Inflammatory macrophage (primary cell): ENCODE measurements at regions not wholly inside any gene's neighbourhood (a gene's known extent, or its start where the extent isn't known, plus 50 kb on each side); places are given as distances from the start of the nearest gene placed in this dataset.
A peak's percentile ranks its signal among the peaks of the same experiment; 100 is the strongest.
"Not testable (repeated sequence)": the region's sequence is repeated elsewhere in the genome, so short reads cannot be mapped to it uniquely, and the experiment has no call there.

Experiments
- DNase-seq, 2 donors: peaks; one replicate each; pipeline ENCODE4 v3.0.0-alpha.2; 2020 to 2022

DNA sequence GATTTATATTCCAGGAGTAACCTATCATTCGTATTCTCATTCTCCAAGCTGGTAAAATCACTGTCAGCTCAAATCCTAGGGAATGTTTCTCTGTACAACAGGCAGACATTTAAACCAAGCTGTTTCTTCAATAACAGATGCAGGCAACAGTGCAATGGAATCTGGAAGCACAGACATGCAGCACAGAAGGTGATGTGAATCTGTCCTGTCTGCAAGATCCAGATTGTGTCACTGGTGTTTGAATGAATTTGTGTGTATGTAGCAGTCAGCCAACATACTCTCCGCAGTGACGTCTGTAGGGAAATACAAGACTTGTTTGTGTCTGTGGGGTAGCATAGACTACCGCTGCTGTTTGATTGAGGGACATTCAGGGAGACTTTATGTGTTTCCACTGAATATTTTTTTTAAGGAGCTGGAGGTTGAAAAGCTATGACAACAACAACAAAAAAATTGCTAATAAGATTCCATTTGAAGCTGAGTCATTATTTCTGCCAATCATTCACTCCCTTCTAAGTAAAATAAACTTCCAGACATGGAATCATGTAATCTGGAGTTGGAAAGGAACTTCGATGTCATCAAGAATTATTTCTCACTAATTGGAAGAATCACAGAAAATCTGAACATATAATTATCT is 122.9 kb upstream of the MYO3A start:
- DNase-seq, result no peak

DNA sequence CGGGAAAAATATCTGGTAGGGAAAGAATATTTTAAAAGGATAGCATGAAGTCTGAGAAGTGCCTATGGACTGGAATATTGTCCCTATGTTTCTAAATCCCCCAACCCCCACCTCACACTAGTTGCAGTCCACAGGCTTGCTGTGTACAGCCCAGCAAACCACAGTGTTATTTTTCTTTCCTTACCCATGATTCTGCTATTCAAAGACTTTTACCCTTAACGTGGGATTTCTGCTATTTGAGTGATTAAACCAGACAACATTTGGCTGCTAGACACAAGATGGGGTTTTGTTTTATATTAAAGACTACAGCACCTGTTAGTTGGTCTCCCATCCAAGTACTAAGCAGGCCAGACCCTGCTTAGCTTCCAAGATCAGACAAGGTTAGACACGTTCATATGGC is 120.5 kb upstream of the MYO3A start:
- DNase-seq, result no peak

DNA sequence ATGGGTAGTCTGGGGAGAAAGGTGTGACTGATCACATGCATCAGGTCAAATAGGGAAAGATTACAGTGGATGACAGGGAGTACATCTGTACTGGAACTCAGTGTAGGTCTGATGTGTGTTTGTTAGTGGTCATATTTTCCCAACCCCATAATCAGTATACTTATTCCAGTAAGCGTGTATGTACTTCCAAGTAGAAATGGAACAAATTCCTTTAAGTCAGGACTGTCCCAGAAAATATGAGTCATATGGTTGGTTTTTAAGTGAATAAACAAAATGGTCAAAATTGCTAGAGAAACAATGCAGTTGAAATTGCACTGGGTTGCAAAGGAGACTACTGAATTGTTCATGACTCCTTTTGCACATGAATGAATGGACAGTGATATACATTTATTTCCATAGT is 118.8 kb upstream of the MYO3A start:
- no peak for DNase-seq

DNA sequence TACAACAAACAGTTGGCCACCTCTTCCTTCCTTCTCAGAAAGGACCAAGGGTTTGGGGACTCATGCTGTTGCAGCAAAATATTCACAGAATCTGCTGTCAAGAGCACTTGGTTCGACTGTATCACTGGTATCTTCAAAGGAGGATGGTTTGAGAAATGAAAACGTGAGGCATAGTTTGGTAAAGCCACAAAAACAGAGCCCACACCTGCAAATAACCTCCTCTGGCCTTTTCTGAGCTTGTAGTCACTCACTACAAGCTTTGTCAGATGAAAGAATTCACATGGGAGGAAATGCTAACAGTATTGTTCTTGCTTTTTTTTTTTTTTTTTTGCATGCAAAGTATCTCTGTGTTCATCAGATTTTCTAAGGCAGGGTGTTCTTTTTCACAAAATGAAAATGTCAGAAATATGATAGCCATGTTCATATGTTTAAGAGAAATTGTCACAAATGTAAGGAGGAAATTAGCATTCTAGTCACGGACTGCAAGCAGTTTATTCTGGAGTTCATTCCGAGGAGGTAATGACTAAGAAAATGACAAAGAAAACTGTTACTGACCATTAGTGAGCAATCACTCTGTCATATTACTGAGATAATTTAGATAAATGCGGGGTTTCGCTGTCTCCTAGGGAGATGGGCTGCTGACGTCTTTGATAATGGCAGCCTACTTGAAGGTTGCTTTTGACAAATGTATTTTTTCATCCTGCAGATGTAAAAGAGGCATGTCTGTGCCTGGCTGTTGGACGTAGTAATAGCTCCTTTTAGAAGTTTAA is 117.8 kb upstream of the MYO3A start:
- no peak for DNase-seq

DNA sequence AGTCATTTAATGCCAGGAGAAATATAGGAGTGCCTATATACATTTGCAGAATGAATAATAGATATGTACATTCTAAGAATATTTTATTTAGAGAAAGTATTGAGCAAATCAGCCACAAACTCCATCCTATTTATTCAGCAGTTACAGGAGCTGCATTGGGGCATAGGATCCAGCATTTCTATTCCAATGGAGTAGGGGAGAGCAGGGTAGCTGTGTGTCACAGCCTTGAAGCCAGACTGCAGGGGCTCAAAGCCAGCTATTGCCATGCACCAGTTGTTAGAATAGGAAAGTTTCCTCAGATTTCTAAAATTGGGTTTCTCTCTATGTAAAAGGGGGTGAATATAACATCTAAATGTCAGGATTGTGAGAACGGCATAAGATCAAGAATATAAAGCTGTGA is 116.8 kb upstream of the MYO3A start:
- no peak for DNase-seq

DNA sequence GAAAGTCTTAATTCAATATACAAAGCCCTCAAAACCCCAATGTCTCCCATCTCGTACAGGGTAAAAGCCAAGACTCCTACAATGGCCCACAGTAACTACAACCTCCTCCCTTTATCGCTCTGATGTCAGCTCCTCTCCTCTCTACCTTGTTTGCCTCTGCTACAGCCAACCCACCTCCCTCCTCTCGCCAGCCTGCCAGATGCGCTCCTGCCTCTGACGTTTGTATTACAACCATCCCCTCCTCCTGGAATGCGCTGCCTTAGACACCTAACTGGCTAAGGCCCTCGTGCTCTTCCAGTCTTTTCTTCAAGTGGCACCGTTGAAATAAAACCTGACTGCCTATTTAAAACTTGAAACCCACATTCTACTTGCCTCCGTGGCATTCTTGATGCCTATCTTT is 115.3 kb upstream of the MYO3A start:
- no peak for DNase-seq

DNA sequence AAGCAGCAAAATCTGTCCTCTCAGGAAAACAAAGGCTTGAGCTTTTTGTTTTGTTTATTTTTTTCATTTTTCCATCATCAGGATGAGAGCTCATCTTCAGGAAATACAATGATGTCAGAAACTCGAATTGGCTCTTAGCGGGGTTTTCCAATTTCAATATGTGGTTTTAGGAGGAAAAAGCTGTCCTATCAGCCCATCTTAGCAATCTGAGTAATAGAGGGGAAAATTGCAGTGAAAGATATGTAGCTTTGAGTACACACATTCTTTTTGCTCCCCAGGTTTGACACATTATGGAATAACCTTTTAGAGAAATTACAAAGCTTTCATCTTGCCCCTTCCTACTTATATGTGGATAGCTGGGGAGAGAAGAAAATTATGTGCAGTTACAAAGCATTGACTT is 113.6 kb upstream of the MYO3A start:
- DNase-seq, result no peak

DNA sequence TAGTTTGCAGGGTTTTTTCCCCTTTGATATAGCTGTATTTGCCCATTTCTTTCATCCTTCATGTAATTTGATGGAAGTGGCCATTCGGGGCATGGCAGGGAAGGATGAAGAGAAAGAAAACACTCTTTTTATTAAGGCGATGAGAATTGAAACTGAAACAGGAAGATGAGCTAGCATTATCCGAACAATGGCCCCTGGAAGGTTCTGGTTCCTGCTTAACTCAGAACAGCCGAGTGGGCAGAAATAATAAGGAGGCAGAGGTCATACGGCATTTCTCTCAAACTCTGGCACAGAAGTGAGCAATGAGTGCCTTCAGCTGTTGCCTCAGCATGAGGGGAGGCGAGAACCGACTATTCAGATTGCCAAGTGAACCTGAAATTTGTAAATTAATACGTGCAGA is 113.2 kb upstream of the MYO3A start:
- peak; percentile 70 to 77 for DNase-seq

DNA sequence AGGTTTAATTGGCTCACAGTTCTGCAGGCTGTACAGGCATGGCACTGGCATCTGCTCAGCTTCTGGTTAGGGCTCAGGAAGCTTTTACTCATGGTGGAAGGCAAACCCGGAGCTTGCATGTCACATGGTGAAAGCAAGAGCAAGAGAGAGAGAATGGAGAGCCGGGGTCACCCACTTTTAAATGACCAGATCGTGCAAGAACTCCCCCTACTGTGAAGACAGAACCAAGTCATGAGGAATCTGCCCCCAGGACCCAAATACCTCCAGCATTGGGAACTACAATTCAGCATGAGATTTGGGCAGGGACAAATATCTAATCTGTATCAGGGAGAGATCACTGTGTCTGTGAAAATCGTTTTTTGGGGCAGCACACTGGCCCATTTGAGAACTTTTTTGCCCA is 110.0 kb upstream of the MYO3A start:
- DNase-seq, result no peak

DNA sequence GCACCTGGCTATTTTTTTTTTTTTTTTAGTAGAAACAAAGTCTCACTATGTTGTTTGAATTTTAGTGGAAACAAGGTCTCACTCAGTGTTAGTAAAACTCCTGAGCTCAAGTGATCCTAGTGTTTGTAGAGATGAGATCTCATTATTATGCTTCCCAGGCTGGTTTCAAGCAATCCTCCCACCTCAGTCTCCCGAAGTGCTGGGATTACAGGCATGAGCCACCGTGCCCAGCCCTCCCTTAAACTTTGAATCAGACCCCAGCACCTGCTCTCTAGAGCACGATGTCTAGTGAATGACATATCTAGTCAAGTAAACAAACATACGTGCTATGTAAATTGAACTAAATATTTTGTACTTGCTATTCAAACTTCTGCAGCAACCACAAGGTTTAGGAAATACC is 105.6 kb upstream of the MYO3A start:
- DNase-seq, result no peak

DNA sequence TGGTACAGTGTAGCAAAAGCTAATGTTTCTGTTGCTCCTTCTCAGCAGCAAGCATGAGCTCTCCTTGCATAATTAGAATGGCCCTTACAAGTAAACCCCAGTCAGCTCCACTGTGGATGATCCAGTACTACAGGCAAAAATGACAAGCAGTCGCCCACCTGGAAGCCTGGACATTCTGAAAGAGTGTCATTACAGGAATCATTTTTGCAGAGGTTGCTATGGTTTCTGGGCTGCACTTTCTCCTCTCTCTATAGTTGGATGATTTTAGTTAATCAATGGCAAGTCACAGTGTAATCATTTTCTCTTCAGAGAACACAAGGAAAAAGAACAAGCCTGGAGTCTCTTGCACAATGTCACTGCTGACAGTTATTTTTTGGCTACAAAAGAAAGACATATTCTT is 102.9 kb upstream of the MYO3A start:
- DNase-seq, result no peak

DNA sequence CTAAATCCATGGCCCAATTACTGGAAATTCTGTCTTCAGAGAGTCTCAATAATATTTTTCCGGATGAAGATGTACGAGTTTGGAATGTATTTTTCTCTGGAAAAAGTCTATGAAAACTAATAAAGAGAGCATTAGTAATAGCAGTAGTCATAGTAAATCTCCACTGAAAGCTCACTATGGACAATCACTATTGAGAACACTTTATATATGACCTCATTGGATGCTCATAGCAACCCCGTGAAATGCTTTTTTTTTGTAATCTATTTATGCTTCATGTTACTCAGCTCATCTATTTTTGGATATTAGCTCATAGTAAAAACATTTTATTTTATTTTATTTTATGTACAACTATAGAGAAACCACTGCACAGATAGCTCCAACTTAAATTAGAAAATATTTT is 94.3 kb upstream of the MYO3A start:
- DNase-seq, result no peak

DNA sequence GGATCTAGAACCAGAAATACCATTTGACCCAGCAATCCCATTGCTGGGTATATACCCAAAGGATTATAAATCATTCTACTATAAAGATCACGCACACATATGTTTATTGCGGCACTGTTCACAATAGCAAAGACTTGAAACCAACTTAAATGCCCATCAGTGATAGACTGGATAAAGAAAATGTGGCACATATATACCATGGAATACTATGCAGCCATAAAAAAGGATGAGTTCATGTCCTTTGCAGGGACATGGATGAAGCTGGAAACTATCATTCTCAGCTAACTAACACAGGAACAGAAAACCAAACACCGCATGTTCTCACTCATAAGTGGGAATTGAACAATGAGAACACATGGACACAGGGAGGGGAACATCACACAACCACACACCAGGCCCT is 93.2 kb upstream of the MYO3A start:
- not testable (repeated sequence) for DNase-seq

DNA sequence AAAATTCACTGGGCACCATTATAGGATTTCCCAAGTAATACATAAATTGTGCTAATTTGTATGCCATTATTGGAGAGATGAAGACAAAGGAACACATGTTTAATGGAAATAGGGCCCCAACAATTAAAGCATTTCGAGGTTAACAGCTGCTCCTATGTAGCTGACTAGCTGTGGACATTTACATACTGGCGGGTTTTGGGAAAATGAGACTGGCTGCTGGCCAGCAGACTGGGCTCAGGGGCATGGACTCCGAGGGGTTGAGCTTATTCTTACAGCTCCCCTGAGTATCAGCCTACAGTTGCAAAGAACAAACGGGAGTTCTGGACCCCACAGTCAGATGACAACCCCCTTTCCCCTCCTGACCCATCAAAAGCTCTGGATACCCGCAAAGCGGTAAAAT is 91.9 kb upstream of the MYO3A start:
- no peak for DNase-seq

DNA sequence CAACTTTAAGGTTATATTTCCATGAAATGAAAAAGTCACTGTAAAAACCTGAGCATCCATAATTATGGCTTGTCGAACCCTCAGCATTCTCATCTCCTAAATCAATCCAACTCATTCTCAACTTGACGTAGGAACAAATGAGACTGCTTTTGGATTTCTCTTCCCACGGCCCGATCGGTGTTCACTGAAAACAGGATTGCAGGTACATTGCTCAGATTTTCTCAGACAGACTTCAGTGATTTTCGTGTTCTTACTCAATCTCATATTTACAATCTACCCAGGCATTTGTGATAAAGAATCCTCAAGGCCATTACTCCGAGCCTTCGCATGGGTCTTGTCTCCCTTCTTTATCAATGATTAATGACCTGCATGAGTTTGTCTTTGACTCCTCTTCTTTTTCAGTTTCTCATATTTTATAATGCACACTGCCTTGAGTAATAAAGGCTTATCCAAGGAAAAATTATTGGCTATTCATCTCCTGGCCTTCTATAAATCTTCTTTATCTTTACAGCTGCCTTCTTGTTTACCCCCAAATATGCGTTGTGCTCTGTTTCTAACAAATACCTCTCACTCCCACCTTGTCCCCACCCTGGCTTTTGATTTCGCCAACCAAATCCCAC is 90.4 kb upstream of the MYO3A start:
- DNase-seq, result no peak

DNA sequence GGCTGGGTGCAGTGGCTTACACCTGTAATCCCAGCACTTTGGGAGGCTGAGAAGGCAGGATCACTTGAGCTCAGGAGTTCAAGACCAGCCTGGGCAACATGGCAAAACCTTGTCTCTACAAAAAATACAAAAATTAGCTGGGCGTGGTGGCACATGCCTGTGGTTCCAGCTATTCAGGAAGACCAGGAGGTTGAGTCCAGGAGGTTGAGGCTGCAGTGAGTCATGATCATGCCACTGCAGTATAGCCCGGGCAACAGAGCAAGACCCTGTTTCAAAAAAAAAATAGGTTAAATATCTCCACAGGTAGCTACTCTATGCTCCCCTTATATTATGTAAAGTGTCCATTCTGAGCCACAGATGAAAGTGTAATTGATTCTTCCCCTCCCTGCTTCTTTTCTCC is 89.3 kb upstream of the MYO3A start:
- not testable (repeated sequence) for DNase-seq

DNA sequence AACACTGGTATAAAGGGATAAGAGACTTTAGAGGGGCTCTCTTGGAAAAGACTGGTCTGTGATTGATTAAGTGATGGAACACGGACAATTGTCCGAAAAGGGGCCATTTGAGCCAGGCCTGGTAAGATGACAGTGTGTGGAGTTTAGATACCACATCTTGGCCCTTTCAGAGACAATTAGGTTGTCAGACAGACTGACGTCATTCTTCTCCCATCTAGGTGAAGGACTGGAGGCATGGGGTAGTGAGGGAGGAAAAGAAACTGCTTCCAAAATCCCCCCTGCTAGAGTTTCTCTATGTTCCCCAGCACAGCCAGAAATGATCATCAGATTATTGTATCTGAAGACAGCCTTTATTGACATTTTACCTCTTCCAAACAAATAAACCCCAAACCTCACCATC is 84.8 kb upstream of the MYO3A start:
- DNase-seq, result no peak

DNA sequence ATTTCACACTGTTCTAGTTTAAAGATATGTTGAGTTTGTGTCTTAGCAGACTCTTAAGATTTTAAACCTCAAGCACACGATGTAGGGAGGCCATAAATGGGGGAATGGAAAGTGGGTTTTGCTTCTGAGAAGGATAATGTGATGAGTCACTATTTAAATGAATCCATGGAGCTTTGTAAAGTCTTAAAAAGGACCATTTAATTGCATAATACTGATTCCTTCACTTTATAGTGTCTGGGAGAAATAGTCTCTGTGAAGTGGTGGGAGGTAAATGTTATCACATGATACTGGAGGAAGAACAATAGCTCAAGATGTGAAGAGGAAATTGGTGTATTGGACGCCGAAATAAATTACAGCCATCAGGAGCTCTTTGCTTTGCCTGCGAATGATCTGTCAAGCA is 84.0 kb upstream of the MYO3A start:
- no peak for DNase-seq

DNA sequence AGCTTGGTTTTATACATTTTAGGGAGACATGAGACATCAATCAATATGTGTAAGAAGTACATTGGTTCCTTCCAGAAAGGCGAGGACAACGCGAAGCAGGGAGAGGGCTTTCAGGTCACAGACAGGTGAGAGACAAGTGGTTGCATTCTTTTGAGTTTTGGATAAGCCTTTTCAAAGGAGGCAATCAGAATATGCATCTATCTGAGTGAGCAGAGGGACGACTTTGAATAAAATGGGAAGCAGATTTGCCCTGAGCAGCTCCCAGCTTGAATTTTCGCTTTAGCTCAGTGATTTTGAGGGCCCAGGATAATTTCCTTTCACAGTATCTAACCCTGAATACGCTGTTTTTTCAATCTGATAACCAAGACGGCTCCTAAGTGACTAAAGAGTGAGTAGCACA is 82.5 kb upstream of the MYO3A start:
- DNase-seq, result no peak

DNA sequence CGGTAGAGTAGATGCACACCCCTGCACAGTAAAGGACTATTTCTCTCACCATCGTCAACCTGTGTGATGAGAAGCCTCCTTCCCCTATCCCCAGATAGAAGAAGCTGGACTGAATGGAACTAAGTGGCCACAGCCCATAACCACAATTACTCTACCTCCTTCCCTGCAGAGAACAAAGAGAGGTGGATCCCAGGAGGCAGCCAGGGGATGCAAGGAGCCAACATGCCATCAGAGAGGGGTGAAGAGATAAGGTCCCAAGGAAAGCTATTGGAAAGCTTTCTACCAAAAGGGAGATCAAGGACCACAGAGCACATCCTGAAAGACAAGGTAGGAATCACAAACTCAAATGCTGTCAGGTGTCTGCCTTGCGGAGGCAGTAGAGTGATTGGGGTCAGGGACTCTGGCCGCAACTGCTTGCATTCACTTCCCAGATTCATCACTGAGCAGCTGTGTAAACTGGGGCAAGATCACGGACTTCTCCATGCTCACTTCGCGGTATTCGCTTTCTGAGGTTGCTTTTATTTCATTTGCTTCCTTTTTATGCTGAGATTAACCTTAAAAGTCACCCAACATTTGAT is 81.6 kb upstream of the MYO3A start:
- no peak for DNase-seq

DNA sequence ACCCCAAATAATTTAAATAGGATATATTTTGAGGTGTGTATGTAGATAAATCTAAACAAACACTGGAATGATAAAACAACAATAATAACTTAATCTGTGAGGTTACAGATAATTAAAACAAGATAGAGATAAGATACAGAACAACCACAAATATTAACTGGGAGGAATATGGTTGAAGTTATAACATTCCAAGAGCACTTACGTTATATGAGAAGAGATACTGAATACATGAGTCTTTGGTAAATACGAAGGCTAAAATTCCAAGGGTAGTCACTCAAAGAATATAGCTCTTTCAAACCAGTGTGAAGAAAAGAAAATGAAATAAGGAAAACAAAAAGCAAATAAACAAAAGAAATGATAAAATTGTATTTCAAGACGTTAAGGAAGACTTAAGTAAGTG is 76.0 kb upstream of the MYO3A start:
- no peak for DNase-seq

DNA sequence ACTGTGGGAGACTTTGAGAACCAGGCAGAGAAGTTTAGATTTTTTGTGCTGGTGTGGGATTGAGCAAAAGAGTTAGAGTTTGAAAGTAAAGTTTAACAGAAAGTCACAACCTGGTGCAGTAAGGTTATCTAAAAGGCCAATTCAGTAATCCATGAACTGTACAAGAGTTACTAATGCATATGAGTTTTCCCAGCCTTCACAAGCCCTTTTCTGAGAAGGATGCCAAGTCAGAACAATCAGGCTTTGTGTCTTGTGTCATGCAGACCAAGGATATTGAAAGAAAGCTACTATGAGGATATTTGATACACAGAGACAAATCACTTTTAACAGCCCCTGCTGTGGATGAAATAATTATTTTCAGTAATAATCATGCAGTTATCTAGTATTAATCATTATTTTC is 68.8 kb upstream of the MYO3A start:
- no peak for DNase-seq

DNA sequence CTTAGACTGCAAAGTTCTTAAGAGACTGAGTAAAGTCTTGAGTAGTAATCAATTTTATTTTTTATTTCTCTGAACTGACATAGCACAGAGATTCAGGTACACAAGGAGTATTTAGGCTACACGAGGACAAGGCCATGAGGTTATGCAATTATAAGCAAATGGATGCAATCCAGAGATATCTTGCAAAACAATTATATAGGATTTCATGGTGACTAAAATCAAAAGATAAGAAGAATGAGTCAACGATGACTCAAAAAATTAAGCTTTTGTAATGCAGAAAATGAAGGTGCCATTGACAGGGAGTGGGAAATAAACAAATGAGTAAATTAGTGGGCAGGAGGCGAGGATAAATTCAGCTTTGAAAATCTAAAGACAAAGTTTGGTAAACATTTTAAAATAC is 66.7 kb upstream of the MYO3A start:
- DNase-seq, result peak in 1 of 2 donors; percentile 7

DNA sequence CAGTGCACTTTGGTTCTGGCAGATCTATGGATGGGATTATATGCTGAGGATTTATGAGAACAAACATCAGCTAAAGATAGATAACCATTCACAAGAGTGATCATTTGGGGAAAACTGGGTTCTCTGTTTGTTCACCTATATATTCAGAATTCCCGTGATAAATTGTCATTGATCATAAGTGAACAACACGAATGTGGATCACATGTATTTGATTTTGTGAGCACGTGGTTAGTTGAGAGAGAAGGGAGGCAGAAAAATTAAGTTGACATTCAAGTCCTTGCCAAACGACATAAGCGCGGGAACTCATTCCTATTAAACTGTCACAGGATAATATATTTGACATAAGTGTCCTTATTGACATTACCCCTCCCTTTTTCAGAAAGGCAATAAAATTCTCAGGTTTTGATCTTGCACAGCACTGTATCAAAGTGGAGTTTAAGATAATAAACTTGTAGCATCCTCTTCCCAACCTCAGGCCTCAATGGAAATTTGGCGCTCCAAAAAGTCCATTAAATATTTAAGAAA is 64.9 kb upstream of the MYO3A start:
- DNase-seq, result no peak
